ENCODE measurements at regions not wholly inside any gene's neighbourhood (a gene's known extent, or its start where the extent isn't known, plus 50 kb on each side); places are given as distances from the start of the nearest gene placed in this dataset.

GRCh38 chr11:79493555-79494171, 52.8 kb upstream of the TENM4 start:
- TF ChIP-seq CTCF (IDR thresholded peaks at IDR 0.05) (peak; percentile 61 to 65 (median 63)), POLR2A (IDR thresholded peaks at IDR 0.05) (no peak)
